ENCODE measurements at regions not wholly inside any gene's neighbourhood (a gene's known extent, or its start where the extent isn't known, plus 50 kb on each side); places are given as distances from the start of the nearest gene placed in this dataset.

GRCh38 chr7:3245721-3246120 lies 55.3 kb upstream of the SDK1 start:
- TF ChIP-seq, protein P1, sequence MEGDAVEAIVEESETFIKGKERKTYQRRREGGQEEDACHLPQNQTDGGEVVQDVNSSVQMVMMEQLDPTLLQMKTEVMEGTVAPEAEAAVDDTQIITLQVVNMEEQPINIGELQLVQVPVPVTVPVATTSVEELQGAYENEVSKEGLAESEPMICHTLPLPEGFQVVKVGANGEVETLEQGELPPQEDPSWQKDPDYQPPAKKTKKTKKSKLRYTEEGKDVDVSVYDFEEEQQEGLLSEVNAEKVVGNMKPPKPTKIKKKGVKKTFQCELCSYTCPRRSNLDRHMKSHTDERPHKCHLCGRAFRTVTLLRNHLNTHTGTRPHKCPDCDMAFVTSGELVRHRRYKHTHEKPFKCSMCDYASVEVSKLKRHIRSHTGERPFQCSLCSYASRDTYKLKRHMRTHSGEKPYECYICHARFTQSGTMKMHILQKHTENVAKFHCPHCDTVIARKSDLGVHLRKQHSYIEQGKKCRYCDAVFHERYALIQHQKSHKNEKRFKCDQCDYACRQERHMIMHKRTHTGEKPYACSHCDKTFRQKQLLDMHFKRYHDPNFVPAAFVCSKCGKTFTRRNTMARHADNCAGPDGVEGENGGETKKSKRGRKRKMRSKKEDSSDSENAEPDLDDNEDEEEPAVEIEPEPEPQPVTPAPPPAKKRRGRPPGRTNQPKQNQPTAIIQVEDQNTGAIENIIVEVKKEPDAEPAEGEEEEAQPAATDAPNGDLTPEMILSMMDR (IDR thresholded peaks at IDR 0.05): no peak
- TF ChIP-seq MAX (IDR thresholded peaks at IDR 0.05) (no peak), CEBPB (IDR thresholded peaks at IDR 0.05) (no peak), JUN (IDR thresholded peaks at IDR 0.05) (no peak)

Data from A549 (cell line).